HS-27A (cell line): ENCODE measurements at regions not wholly inside any gene's neighbourhood (a gene's known extent, or its start where the extent isn't known, plus 50 kb on each side); places are given as distances from the start of the nearest gene placed in this dataset.
"Not testable (repeated sequence)": the region's sequence is repeated elsewhere in the genome, so short reads cannot be mapped to it uniquely, and the experiment has no call there.

Experiments
- DNase-seq: peaks from one replicate; pipeline ENCODE4 v3.0.0-alpha.2; 2012; ENCODE audit warnings: low read depth, missing footprints

DNA sequence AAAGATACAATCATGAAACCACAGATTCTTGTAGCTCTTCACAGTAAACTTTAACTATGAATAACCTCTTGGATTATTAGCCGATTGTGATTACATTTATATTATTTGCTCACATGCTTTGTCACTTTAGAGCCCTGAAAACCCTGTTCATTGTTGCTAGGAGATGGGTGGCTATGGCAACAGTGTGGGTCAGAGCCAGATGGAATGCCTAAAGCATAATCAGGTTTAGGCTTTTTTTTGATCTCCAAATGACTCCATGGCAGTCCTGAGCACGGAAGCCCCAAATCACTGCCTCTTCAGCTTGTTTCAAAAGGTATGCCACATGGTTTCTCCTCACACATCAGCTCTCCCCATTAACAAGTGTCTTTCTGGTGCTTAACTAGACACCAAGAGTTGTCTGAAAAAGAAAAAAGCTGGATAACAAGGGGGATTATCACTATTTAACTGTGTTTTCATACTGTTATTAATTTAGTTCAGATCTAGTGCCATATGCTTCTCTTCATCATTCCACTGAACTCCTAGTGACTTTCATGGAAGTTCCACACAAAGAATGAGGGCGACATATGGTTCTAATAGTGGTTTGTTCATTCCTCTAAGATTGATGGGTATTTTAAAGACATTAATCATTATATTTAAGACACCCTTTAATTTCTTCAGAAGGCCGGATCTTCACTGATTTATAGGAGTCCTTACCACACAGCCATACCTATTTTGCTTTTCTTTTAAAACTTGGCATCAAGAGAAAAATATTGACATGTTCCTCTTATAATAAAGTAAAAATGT lies 88.8 kb upstream of the PAM start:
- DNase-seq = no peak

DNA sequence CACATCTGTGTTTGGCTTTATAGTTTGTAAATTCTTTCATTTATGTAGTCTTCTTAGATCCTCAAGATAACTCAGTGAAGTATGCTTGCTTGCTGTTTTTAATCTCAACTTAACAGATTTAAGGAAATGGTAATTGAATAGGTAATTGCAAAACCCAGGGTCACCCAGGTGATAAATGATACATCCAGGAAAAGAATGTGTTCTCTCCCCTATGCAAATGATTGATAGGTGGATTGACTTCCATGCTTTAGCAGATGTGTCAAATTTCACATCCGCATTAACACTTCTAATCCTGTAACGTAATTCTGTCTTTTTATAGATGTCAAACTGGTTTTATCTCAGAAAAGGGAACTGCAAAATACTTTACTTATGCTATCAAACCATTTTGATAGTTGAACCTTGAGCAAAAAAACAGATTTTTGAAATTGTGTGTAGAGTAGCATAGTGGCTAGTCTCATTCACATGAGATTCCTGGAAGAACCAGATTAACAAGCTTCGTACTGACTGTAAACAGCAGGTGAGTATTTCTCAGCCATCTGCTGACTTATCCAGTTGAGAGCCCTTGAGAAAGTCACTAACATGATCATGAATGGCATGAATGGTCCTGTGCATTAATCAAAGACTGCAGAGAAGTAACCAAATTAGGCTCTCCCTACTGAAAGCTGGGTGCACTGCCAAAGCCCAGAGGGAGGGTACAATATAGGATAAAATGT lies 86.7 kb upstream of the PAM start:
- no peak for DNase-seq

DNA sequence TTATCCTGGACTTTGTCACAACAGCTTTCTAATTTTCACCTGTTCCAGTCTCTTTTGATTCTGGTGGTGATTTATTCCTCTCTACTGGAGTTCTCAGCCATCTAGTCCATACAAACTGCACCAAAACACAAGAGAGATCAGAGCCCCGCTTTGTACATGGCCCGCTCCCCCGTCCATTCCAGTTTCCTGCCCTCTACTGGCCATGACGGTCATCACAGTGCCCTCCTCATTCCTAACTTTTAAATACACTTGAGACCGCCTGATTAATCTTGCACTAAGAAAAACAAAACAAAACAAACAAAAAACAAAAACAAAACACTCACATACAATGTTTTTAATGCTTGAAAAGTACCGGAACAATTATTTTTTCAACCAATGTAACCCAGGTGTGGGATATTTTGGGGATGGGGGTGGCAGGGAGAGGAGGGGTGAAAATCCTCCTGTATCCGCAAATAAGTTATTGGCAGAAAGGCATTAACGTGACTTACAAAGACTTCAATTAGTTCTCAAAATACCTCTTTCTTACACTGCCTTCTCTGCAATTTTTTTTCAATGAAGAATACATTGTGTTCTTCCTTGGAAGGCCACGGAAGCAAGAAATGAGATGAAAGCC lies 84.8 kb upstream of the PAM start:
- DNase-seq = no peak

DNA sequence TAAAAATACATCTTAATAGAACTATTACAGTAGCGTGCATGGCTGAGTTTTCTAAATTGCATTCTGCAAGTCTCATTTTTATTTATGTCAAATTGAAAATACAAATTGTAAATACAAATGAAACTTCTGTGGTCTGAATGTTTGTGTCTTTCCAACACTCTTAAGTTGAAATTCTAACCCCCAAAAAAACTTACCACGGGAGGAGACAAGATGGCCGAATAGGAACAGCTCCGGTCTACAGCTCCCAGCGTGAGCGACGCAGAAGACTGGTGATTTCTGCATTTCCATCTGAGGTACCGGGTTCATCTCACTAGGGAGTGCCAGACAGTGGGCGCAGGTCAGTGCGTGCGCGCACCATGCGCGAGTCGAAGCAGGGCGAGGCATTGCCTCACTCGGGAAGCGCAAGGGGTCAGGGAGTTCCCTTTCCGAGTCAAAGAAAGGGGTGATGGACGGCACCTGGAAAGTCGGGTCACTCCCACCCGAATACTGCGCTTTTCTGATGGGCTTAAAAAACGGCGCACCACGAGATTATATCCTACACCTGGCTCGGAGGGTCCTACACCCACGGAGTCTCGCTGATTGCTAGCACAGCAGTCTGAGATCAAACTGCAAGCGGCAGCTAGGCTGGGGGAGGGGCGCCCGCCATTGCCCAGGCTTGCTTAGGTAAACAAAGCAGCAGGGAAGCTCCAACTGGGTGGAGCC lies 83.9 kb upstream of the PAM start:
- DNase-seq = not testable (repeated sequence)

DNA sequence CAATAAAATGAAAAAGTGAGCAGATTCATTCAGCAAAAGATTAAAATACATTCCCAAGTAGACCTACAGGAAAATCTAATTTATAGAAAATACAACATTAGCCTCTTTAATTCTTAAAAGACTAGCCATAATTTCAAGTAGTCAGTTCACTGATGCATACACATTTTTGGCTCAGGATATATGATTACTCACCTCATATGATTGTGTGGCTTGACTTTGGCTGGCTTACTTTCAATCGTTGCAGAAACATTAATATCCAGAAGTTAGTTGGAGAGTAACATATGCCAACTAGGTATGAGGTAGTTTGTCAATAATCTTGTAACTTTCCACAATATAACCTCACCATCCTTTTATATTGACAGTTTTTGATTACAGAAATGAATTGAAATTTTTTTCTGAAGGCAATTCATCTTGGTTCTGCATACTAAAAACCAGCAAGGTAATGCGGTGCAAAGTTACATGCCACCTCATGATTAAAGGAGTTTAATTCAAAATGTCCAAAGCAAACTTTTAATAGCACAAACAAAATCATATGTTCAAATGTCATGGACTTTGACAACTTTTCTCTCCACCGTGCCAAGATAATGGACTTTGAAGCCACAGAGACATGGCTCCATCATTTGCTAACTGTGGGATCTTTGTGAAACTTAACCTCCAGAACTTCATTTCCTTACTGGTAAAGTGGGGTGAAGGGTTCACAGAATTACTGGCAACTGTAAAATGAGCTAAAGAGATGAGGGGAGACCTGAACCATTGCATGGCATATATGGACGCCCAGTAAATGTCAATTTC lies 76.6 kb upstream of the PAM start:
- DNase-seq = no peak

GRCh38 chr5:102681403-102681983 lies 73.6 kb upstream of the PAM start:
- no peak for DNase-seq

GRCh38 chr5:102682101-102682647 lies 72.9 kb upstream of the PAM start:
- DNase-seq = no peak

DNA sequence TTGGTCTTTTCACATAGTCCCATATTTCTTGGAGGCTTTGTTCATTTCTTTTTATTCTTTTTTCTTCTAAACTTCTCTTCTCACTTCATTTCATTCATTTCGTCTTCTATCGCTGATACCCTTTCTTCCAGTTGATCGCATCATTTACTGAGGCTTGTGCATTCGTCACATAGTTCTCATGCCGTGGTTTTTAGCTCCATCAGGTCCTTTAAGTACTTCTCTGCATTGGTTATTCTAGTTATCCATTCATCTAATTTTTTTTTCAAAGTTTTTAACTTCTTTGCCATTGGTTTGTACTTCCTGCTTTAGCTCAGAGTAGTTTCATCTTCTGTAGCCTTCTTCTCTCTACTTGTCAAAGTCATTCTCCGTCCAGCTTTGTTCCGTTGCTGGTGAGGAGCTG lies 67.0 kb upstream of the PAM start:
- not testable (repeated sequence) for DNase-seq

GRCh38 chr5:102688581-102689342 lies 66.3 kb upstream of the PAM start:
- not testable (repeated sequence) for DNase-seq

- DNase-seq = no peak
Observed at GRCh38 chr5:102690910-102691309, 64.2 kb upstream of the PAM start.

GRCh38 chr5:102691434-102691833 lies 63.7 kb upstream of the PAM start:
- no peak for DNase-seq

DNA sequence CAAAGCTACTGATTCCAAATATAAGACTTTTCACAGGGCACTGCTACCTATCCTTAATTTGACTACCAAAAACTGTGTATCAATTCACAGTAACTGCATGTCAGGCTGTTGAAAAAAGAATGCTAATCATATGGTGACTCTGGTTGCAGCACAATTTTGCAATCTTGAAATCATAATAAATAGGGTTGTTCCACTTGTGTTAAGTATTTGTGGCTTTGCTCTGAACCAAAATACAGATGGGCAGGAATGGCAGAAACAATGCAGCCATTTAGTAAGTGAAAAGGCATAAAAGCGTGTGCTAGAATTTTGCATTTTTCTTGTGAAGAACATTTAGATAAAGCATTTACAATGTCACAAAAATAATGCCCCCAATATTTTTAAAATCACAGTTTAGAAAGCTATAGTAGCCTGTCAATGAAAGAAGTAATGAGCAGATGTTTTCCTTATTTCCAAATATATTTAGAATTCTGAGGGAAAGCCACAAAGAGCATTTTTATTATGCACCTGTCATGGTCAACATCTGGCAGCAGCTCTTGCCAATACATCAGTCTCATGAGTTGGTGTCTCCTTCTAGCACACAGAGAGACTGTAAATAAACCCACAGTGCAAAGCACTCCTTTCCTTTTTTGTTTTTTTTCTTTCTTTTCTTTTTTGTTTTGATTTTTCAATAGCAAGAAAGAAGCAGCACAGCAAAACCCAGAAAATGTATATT lies 54.8 kb upstream of the PAM start:
- no peak for DNase-seq

GRCh38 chr5:102700916-102701315 lies 54.2 kb upstream of the PAM start:
- no peak for DNase-seq

DNA sequence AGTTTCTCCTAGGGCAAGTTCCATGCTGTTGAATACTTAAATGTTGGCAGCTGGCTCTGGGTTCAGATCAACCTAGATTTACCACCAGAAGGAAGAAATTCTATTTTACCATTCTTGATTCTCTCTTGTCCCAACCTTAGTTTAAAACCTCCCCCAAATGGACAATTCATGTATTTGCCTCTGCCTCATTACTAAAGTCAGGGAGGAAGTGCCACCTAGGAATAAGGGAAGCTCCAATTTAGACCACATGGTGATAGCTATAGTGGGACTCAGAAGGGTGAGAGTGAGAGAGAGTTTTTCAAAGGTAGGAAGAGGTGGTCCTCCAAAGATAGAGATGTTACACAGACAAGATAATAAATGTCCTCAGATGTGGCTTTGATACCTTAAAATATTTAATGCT lies 53.4 kb upstream of the PAM start:
- no peak for DNase-seq
